Right forelimb (tissue), 1 donor: ENCODE measurements at regions not wholly inside any gene's neighbourhood (a gene's known extent, or its start where the extent isn't known, plus 50 kb on each side); places are given as distances from the start of the nearest gene placed in this dataset.
"Not testable (repeated sequence)": the region's sequence is repeated elsewhere in the genome, so short reads cannot be mapped to it uniquely, and the experiment has no call there.

ENCODE experiments used
- DNase-seq: peaks from one replicate; pipeline ENCODE4 v3.0.0-alpha.2; 2018

DNA sequence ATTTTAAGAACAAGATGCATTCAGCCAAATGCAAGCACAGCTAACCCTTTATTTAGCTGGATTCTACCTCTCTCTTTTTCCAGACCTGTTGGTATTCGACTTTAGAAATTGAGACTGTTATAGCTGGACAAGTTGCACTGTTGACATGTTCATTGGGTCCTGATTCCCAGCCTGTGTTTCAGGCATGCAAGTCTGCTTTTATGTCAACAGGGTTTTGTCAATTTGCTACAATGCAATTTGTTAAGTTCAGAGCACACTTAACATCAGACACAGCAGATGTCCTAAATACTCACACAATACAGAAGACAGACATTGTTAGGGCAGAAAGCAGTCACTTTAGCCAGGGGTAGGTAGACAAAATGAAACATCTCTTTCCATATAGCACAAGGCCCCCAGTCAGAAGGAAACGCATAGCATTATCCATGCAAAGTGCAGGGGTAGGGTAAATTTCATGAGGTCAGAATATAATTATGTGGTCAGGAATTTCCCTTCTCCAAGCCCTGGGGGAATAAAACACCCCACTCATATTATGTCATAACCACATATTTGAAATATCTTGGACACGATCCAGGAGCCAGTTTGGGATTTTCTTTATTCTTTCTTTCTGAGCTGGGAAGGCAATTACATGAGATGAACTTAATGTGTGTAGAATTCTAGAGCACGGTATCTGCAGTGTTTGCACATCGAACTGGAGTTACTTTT, 504.1 kb downstream of the NTRK3 start:
- no peak for DNase-seq

DNA sequence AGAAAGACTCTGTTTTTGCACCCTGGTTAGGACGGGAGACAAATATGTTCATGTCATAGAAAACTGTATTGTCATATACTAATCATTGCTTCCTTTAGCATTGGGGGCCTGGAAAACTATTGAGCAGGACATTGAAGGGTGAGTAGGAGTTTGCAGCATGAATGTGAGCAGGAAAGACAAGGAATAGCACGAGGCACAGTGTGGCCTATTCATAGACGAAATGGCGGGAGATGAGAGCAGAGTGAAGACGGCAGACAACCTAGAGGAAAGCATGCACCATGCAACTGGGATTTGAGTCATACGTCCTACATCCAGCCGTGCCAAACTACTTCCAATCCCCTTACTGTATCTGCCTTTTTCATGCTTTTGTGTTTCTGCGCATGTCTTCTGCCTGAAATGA, 508.1 kb downstream of the NTRK3 start:
- DNase-seq: no peak

DNA sequence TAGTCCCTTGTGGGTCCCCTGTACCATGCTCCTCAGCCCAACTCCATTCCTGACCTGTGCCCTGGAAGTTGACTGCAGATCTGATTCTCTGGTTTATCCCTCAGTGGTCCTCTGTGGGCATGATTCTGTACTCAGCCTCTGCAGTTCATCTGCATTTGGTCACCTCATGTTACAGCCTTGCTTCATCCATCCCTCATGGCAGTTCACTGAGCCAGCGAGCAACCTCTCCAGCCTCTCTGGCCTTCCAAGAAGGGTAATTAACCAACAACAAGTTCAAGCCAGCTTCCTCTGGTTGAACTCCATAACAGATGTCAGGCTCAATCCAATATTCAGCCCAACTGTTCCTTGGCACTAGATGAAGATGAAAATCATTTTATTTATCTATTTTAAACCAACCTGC, 509.5 kb downstream of the NTRK3 start:
- no peak for DNase-seq

DNA sequence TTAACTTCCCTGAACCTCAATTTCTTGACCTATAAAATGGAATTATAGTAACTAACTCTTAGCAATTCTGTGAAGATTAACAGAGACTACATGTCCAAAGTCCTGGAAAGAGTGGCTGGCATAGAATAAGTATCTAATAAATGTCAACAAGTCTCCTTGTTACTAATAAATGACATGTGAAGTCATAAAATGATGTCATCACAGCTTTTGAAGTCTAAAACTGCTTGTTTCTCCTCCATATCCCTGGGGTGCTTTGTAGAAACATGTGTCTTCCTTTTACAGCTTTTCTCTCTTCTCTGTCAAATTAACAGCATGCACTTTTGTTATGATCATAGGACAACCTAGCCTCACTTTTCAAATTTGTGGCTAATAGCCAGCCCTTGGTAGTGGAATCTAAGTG, 510.2 kb downstream of the NTRK3 start:
- no peak for DNase-seq

GRCh38 chr15:87744815-87745214, 511.7 kb downstream of the NTRK3 start:
- no peak for DNase-seq

DNA sequence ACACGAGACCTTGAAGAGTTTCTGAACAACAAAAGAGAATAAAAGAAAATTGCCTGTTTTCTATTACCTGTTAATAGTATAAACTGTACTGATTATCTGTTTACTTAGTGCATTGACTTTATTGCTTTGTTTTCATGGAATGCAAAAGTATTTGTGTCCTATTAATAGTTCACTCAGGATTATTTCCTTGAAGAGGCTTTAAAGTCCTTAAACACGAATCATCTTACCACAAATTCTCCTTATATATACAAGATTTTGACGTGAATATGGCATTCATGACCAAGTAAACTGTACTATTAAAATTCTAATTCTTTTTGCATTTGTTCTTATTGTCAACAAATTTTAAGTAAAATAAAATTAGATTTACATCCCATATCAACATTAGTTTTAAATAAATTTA, 513.0 kb downstream of the NTRK3 start:
- no peak for DNase-seq

GRCh38 chr15:87741350-87741749, 515.2 kb downstream of the NTRK3 start:
- DNase-seq: no peak

DNA sequence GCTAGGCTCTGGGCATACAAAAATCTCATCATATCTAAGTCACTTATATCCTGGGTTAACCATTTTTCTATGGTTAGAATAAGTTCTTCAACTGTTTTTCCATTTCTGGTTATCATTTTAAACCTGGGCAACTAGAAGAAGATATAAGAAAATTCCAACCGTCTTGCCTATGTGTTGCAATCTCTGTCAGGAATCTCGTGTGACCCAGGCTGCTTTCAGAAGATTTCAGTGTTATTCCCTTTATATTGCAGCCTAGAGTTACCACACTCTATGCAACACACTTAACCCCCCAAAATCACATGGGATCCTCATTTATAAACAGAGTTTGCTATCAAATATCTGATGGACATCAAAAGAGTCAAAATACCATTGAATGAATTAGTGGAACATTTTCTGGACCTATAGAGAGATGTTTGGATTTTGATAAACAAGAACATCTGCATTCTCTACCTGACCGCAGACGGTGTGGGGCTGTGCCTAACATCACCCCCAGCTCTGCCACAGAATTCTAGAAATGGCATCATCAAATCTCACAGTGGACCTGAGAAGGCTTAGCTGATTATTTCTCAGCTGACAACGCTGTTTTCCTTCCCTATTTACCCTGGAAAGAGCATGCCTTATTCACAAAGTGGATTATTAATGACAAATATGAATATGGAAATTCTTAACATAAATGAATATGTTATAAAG, 515.7 kb downstream of the NTRK3 start:
- DNase-seq: no peak

DNA sequence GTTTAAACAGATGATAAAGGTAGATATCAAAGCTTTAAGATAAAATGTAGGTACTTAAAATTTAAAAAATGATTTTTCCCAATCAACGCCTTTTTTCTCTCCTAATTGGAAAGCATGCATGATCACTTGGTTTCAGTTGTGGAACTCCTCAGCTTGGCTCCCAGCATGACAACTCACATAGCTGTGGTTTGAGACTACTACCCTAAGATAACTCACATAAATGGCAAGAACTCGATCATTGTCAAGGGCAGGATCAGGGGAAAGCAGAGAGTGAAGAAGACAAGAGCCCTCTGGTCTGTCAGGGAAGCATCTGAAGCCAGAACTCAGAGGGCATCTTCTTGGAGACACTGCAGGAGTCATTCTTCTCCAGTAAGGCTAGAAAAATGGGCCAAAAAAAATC, 516.7 kb downstream of the NTRK3 start:
- DNase-seq: no peak

DNA sequence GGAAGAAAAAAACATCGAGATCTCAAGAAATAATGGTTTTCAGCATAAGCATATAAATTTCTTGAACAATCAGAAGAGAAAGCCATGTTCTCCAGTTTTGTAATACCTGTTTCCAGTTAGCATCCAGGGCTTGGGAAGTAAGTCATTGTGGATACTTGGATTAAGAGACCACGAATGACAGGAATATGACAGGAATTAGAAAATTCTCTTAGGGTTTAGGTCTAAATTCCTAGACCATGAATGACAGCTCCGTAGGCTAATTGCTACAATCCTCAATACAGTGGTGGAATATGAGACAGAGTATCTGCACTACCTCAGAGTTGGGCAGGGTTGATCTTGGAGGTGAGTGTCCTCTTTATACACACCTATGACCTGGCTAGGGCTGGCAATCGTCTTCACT, 517.5 kb downstream of the NTRK3 start:
- no peak for DNase-seq

DNA sequence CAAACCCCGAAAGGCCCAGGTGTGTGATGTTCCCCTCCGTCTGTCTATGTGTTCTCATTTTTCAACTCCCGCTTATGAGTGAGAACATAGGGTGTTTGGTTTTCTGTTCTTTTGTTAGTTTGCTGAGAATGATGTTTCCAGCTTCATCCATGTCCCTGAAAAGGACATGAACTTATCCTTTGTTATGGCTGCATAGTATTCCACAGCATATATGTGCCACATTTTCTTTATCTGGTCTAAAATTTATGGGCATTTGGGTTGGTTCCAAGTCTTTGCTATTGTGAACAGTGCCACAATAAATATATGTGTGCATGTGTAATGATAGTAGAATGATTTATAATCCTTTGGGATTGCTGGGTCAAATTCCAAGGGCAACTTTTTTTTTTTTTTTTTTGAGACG, 519.1 kb downstream of the NTRK3 start:
- not testable (repeated sequence) for DNase-seq

DNA sequence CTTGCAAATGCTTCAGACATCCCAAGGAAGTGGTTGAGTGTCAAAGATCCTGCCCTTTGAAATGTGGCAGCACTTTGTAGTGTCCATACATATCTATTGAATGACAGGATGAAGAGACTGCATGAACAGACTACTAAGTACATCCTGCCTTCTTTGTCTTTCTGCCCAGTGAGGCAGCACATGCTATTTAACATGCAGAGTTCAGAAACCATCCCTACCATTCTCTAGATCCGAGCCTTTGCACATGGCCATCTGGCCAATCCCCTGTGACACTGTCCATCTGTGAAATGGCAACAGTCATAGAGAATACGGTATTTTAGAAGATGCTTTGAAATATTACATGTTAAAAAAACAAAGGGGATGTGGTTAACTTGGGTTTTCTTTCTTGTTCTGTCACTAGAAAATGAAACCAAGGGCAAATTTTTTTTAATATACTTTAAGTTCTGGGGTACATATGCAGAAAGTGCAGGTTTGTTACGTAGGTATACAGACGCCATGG, 519.6 kb downstream of the NTRK3 start:
- no peak for DNase-seq

GRCh38 chr15:87736401-87736800, 520.1 kb downstream of the NTRK3 start:
- no peak for DNase-seq

GRCh38 chr15:87735522-87735921, 521.0 kb downstream of the NTRK3 start:
- no peak for DNase-seq

DNA sequence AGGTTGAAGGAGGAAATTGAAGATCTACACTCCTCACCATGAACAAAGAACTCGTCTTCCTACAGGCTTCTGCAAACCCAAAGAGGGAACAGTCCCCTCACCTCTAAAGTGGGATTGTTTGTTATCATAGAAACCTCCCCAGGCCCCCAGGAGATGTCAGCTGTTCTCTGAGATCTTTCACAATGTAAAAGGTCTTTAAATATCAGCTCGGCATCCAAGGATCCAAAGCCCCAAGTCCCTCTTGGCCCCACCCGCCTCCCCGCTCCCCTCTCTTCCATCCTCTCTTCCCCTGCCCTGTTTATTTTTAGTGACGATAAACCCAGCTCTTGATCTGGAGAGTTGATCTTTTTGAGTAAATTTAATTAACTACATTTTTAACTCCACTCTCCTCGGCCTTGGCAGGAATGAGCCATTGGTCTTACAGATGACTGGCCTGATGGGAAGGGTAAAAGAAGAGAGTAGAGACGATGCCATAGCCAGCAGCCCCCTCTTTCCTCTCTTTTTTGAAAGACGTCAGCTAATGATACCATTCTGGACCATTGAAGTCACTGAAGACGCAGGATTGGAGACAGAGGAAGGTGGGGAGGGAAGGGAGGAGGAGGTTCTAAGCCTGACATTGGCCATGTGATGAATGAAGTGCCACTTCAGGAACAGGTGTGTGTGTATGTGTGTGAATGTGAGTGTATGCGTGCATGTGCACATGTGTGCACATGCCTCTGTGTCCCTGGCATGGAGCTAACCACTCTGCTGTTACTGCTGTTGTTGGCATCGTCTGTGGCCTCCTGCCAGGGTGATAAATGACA, 521.8 kb downstream of the NTRK3 start:
- no peak for DNase-seq

DNA sequence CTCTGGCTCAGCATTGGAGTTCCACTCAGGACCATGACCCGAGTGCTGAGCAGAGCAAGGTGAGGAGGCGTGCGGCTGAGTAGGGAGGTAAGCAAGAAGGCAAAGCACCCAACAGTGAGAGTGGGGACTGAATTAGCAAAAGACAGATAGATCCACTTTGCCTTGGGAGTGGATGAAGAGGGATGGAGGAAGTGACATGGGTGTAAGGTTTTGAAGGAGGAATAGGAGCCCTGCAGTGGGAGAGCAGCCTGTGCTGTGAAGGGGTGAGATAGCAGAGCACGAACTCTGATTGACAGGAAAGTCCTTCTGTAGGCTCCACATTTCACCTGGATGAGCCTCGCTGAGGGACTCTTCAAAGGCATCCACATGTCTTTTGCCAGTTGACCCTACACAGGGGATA, 522.6 kb downstream of the NTRK3 start:
- DNase-seq: no peak

- no peak for DNase-seq
These were observed 523.0 kb downstream of the NTRK3 start for GRCh38 chr15:87733541-87733941.

DNA sequence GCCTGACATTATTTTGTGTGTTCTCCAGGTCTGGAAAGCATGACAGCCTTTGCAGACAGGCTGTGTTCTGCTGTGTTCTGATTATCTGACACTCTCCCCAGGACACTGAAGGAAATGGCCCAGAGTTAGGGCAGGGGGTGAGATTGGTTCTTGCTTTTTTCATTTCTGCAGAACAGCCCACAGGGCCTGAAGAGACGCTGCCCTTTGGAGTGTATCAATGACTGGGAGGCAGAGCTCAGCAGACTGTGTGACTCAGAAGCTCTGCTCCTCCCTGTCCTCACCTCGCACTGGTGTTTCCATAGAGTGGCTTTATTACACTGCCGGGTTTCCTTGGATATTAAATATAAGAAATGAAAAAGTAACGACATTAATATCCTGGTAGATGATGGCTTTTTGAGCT, 523.6 kb downstream of the NTRK3 start:
- no peak for DNase-seq

- no peak for DNase-seq
These were observed 524.9 kb downstream of the NTRK3 start for GRCh38 chr15:87731630-87732029.

DNA sequence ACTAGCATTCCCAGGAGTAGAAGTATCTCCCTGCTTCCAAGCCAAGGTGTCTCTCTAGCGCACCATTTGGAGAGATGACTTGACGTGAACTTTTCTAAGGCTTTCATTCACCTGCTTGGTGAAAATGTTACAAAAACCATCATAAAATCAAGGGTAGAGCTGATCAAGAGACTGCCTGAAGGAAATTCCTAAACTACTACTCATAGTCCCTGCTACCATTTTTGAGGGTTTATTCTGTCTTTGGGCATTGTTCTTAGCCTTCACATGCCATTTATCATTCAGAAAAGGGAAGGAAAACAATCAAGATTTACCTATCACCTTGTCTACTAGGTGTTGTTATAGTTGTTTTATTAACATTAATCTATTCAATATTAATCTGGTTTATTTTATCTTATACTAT, 525.8 kb downstream of the NTRK3 start:
- DNase-seq: no peak

DNA sequence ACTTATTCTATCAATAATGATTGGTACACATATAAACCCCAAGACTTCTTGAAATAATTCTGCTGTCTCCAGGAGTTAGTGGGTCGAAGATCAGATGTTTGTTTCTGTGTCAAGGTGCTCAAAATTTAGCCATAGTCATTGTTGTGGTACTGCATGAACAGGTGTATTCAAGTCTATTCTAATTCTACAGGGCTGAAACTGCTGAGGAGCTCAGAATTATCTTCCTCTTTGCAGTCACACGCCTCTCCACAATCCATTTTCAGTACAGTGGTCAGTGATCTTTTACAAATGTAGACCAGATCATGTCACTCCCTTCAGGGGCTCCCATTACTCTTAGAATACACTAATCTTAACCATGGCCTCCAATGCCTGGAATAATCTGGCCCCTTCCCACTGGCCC, 527.5 kb downstream of the NTRK3 start:
- DNase-seq: no peak

GRCh38 chr15:87727073-87727472, 529.5 kb downstream of the NTRK3 start:
- no peak for DNase-seq

DNA sequence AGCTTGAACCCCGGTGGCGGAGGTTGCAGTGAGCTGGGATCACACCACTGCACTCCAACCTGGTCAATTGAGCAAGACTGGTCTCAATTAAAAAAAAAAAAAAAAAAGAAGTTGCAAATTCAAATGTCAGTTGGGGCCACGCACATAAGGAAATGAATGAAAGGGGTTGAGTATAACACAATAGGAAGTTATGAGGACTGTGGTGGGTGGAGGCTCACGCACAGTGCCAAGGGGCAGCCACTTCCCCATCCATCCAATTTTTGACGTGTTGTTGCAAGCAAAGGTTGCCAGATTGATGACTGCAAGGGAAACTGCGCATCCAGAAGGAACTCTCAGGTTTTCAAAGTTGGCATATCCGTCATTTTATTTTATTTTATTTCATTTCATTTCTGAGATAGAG, 532.2 kb downstream of the NTRK3 start:
- no peak for DNase-seq
